NCI-H2196 (cell line): ENCODE measurements at regions not wholly inside any gene's neighbourhood (a gene's known extent, or its start where the extent isn't known, plus 50 kb on each side); places are given as distances from the start of the nearest gene placed in this dataset.
"Not testable (repeated sequence)": the region's sequence is repeated elsewhere in the genome, so short reads cannot be mapped to it uniquely, and the experiment has no call there.

Experiments
- DNase-seq: peaks from one replicate; lab custom pipeline; 2025; ENCODE audit not compliant: unreplicated experiment; lab: John Stamatoyannopoulos, UW

- DNase-seq = no peak
Measured at GRCh38 chr11:29173660-29174062, 843.2 kb downstream of the KCNA4 start.

GRCh38 chr11:29171360-29171950 lies 845.4 kb downstream of the KCNA4 start:
- no peak for DNase-seq

- DNase-seq = no peak
Measured at GRCh38 chr11:29166306-29166705, 850.5 kb downstream of the KCNA4 start.

- DNase-seq = no peak
Measured at GRCh38 chr11:29163231-29163630, 853.6 kb downstream of the KCNA4 start.

- no peak for DNase-seq
Measured at GRCh38 chr11:29162491-29162890, 854.3 kb downstream of the KCNA4 start.

- no peak for DNase-seq
Measured at GRCh38 chr11:29161191-29161590, 855.6 kb downstream of the KCNA4 start.

GRCh38 chr11:29159552-29160465 lies 857.0 kb downstream of the KCNA4 start:
- peak; percentile 51 for DNase-seq

GRCh38 chr11:29153078-29153477 lies 863.8 kb downstream of the KCNA4 start:
- DNase-seq = no peak

- DNase-seq = not testable (repeated sequence)
Measured at GRCh38 chr11:29142573-29142972, 874.3 kb downstream of the KCNA4 start.

- no peak for DNase-seq
Measured at GRCh38 chr11:29135504-29135903, 881.3 kb downstream of the KCNA4 start.

GRCh38 chr11:29131055-29131454 lies 885.8 kb downstream of the KCNA4 start:
- DNase-seq = no peak

GRCh38 chr11:29129844-29130243 lies 887.0 kb downstream of the KCNA4 start:
- DNase-seq = no peak

GRCh38 chr11:29127461-29127860 lies 889.4 kb downstream of the KCNA4 start:
- no peak for DNase-seq

- DNase-seq = no peak
Measured at GRCh38 chr11:29125606-29126005, 891.2 kb downstream of the KCNA4 start.

GRCh38 chr11:29124470-29124869 lies 892.4 kb downstream of the KCNA4 start:
- DNase-seq = no peak

GRCh38 chr11:29119707-29120618 lies 896.9 kb downstream of the KCNA4 start:
- no peak for DNase-seq

GRCh38 chr11:29119116-29119515 lies 897.7 kb downstream of the KCNA4 start:
- no peak for DNase-seq

- DNase-seq = no peak
Measured at GRCh38 chr11:29100967-29101366, 915.9 kb downstream of the KCNA4 start.

GRCh38 chr11:29095821-29096220 lies 921.0 kb downstream of the KCNA4 start:
- no peak for DNase-seq

GRCh38 chr11:29093416-29094120 lies 923.3 kb downstream of the KCNA4 start:
- no peak for DNase-seq
